ENCODE measurements at regions not wholly inside any gene's neighbourhood (a gene's known extent, or its start where the extent isn't known, plus 50 kb on each side); places are given as distances from the start of the nearest gene placed in this dataset.

DNA sequence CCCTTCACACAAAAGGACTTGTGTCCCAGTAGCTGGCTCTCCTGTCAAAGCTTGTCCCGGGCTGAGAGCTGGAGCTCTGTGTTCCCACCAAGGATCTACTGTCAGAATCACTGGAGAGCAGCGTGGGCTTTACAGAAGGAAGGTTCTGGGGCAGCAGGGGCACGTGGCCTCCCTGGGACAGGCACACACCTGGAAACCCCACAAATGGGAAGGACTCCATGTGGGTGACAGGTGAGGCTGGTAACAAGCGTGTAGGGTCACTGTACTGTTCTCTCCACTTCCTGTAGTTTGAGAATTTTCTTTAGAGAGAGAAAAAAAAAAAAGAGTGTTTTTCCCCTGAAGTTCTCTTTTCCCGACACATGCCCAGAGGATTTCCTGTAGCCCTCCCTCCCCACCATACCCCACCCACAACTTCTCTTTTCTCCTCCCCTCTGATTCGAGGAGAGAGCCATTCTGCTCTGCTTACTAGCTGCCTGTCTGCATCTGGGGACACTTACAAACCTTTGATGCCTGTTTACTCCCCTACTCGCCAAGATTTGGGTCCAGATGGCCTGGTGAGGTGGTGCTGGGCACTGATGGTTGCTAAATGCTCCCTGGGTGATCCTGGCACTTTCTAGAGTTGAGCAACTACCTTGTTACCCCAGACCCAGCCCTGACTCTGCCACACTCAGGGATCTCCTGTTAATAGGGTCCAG lies 84.1 kb upstream of the SIRPA start:
- TF ChIP-seq EZH2 (IDR thresholded peaks at IDR 0.05; ENCODE audit: borderline replicate concordance, control insufficient read depth, low read depth, low read length), result no peak
- TF ChIP-seq SRF (IDR thresholded peaks at IDR 0.05; ENCODE audit: low read depth in 2 of 2, low read length in 2 of 2), result no peak
- no peak for TF ChIP-seq PAX8 (IDR thresholded peaks at IDR 0.05)
- TF ChIP-seq RFX5 (IDR thresholded peaks at IDR 0.05; ENCODE audit: low read depth, low read length), result no peak
- TF ChIP-seq EGR1 (IDR thresholded peaks at IDR 0.05; ENCODE audit: borderline replicate concordance in 1 of 2, low read depth in 2 of 2, low read length in 2 of 2), result no peak
- TF ChIP-seq, protein P1, sequence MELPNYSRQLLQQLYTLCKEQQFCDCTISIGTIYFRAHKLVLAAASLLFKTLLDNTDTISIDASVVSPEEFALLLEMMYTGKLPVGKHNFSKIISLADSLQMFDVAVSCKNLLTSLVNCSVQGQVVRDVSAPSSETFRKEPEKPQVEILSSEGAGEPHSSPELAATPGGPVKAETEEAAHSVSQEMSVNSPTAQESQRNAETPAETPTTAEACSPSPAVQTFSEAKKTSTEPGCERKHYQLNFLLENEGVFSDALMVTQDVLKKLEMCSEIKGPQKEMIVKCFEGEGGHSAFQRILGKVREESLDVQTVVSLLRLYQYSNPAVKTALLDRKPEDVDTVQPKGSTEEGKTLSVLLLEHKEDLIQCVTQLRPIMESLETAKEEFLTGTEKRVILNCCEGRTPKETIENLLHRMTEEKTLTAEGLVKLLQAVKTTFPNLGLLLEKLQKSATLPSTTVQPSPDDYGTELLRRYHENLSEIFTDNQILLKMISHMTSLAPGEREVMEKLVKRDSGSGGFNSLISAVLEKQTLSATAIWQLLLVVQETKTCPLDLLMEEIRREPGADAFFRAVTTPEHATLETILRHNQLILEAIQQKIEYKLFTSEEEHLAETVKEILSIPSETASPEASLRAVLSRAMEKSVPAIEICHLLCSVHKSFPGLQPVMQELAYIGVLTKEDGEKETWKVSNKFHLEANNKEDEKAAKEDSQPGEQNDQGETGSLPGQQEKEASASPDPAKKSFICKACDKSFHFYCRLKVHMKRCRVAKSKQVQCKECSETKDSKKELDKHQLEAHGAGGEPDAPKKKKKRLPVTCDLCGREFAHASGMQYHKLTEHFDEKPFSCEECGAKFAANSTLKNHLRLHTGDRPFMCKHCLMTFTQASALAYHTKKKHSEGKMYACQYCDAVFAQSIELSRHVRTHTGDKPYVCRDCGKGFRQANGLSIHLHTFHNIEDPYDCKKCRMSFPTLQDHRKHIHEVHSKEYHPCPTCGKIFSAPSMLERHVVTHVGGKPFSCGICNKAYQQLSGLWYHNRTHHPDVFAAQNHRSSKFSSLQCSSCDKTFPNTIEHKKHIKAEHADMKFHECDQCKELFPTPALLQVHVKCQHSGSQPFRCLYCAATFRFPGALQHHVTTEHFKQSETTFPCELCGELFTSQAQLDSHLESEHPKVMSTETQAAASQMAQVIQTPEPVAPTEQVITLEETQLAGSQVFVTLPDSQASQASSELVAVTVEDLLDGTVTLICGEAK (IDR thresholded peaks at IDR 0.05; ENCODE audit: borderline replicate concordance), result no peak
- TF ChIP-seq, protein P2, sequence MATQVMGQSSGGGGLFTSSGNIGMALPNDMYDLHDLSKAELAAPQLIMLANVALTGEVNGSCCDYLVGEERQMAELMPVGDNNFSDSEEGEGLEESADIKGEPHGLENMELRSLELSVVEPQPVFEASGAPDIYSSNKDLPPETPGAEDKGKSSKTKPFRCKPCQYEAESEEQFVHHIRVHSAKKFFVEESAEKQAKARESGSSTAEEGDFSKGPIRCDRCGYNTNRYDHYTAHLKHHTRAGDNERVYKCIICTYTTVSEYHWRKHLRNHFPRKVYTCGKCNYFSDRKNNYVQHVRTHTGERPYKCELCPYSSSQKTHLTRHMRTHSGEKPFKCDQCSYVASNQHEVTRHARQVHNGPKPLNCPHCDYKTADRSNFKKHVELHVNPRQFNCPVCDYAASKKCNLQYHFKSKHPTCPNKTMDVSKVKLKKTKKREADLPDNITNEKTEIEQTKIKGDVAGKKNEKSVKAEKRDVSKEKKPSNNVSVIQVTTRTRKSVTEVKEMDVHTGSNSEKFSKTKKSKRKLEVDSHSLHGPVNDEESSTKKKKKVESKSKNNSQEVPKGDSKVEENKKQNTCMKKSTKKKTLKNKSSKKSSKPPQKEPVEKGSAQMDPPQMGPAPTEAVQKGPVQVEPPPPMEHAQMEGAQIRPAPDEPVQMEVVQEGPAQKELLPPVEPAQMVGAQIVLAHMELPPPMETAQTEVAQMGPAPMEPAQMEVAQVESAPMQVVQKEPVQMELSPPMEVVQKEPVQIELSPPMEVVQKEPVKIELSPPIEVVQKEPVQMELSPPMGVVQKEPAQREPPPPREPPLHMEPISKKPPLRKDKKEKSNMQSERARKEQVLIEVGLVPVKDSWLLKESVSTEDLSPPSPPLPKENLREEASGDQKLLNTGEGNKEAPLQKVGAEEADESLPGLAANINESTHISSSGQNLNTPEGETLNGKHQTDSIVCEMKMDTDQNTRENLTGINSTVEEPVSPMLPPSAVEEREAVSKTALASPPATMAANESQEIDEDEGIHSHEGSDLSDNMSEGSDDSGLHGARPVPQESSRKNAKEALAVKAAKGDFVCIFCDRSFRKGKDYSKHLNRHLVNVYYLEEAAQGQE (IDR thresholded peaks at IDR 0.05; ENCODE audit: low read depth, low read length), result no peak
- no peak for TF ChIP-seq POLR2A (IDR thresholded peaks at IDR 0.05; ENCODE audit: low read depth, low read length)
- TF ChIP-seq NRF1 (conservative IDR thresholded peaks at IDR 0.05; ENCODE audit: low read depth, low read length), result no peak
- TF ChIP-seq, protein P3, sequence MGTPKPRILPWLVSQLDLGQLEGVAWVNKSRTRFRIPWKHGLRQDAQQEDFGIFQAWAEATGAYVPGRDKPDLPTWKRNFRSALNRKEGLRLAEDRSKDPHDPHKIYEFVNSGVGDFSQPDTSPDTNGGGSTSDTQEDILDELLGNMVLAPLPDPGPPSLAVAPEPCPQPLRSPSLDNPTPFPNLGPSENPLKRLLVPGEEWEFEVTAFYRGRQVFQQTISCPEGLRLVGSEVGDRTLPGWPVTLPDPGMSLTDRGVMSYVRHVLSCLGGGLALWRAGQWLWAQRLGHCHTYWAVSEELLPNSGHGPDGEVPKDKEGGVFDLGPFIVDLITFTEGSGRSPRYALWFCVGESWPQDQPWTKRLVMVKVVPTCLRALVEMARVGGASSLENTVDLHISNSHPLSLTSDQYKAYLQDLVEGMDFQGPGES (IDR thresholded peaks at IDR 0.05), result no peak
- no peak for TF ChIP-seq NFYA (IDR thresholded peaks at IDR 0.05; ENCODE audit: borderline replicate concordance, low read depth, low read length)
- no peak for TF ChIP-seq GABPA (IDR thresholded peaks at IDR 0.05; ENCODE audit: low read depth)
- TF ChIP-seq RAD51 (IDR thresholded peaks at IDR 0.05), result no peak

Data from GM12878 (cell line).